PC-9 (cell line): ENCODE measurements at regions not wholly inside any gene's neighbourhood (a gene's known extent, or its start where the extent isn't known, plus 50 kb on each side); places are given as distances from the start of the nearest gene placed in this dataset.

Experiments used
- CTCF ChIP-seq: fragments of 200-600 bp; sonication (generic); conservative IDR thresholded peaks from 2 replicates; pipeline ENCODE4 v1.6.1; 2017; ENCODE audit warnings: mixed run types, antibody characterized with exemption, mild to moderate bottlenecking, moderate library complexity
- EZH2 ChIP-seq: fragments of 200-600 bp; sonication (generic); IDR thresholded peaks from 2 replicates; pipeline ENCODE4 v1.8.0; 2017; ENCODE audit warnings: antibody characterized with exemption, low read depth

GRCh38 chr1:69201716-69202115 lies 366.0 kb upstream of the LRRC7 start:
- TF ChIP-seq CTCF (no peak), EZH2 (no peak)
